Mesodermal cell (in vitro differentiated cells): ENCODE measurements at regions not wholly inside any gene's neighbourhood (a gene's known extent, or its start where the extent isn't known, plus 50 kb on each side); places are given as distances from the start of the nearest gene placed in this dataset.

Source experiments
- H3K27ac ChIP-seq: 2 replicates; pipeline ENCODE4 v1.7.0; 2013; ENCODE audit warnings: mild to moderate bottlenecking, low read depth, low read length, moderate library complexity; ENCODE audit not compliant: severe bottlenecking
- H3K36me3 ChIP-seq: 2 replicates; pipeline ENCODE4 v1.7.1; 2013; ENCODE audit warnings: mild to moderate bottlenecking, low read length, moderate library complexity; ENCODE audit not compliant: control insufficient read depth, insufficient read depth
- H3K4me1 ChIP-seq: one replicate; pipeline ENCODE4 v1.7.1; 2013; ENCODE audit warnings: mild to moderate bottlenecking, low read length; ENCODE audit not compliant: insufficient read depth, control insufficient read depth, poor library complexity, severe bottlenecking
- H3K4me3 ChIP-seq: 2 replicates; pipeline ENCODE4 v1.7.0; 2013; ENCODE audit warnings: low read length, control low read depth, mild to moderate bottlenecking; ENCODE audit not compliant: insufficient read depth, poor library complexity, severe bottlenecking; ENCODE audit errors: extremely low read depth
- H3K9me3 ChIP-seq: 2 replicates; pipeline ENCODE4 v1.7.1; 2013; ENCODE audit warnings: mild to moderate bottlenecking, low read length, moderate library complexity; ENCODE audit not compliant: control insufficient read depth
- WGBS, 2 experiments: methylation state at CpG; one replicate each; pipeline ENCODE4 v1.1.5; 2013; ENCODE audit warnings: missing lambda C conversion rate in 2 of 2; ENCODE audit not compliant: insufficient coverage in 2 of 2; 5-methylcytosine and 5-hydroxymethylcytosine counted together

DNA sequence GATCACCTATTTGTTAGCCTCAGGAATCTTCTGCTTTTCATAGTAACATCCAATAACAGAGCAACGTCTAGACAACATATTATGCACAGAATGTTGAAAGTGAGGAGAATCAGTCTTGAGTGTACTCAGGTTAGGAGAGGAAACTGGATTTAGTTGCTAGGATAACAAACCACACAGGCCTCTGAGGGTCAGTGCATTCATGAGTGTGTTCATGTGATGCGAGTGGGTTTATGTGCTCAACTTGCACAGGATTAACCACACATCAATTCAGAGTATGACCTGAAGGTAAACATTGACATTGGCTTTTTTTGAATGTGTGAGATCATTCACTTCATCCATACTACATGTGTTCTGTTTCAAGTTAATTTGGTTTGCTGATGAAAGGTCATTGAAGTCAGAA, 287.6 kb downstream of the DIPK2A start:
- no CpG with 5 or more reads among the region's 2 CpGs for WGBS, 2 experiments
- Histone ChIP-seq H3K36me3 (no peaks in the 10 kb centered on the region), H3K27ac (no peak overlapping the region), H3K4me3 (no peak overlapping the region), H3K4me1 (no peaks in the 10 kb centered on the region), H3K9me3 (no peaks in the 10 kb centered on the region)

DNA sequence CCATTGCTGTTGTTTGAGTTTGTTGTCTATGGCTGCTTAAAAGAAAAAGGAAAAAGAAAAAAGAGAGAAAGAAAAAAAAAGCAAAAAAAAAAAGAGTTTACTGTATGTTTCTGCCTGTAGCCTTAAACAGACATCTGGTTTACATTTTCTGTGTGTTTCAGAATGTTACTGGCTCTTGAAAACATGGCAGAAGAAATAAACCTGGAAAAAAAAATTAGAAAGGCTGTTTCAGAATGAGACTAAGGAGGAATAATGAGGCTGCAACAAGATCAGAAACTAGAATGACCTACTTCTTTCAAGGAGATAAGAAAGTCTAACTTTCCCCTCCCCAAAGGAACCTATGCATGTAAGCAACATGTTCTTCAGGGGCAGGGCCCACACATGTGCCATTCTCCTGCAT, 292.1 kb downstream of the DIPK2A start:
- Histone ChIP-seq H3K4me3 (no peak overlapping the region), H3K36me3 (no peaks in the 10 kb centered on the region), H3K4me1 (no peaks in the 10 kb centered on the region), H3K27ac (no peak overlapping the region), H3K9me3 (no peaks in the 10 kb centered on the region)

DNA sequence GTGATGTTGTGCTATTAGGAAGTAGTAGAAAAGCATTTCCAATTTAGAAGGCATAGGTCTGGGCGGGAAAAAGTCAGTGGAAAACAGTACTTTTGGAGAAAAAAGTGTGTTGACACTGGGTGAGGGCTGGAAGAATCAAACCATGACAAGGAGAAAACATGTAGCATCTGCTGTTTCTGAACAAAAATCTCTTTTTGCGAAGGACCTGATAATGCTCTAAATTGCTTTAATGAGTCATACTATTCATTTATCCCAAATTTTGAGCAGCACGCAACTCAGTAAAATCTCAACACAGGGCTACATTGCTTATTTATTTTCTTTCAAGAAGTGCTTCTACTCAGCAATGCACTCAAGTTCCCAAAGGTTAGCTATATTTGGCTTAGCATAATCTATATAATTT, 292.7 kb downstream of the DIPK2A start:
- H3K4me1 ChIP-seq, result no peaks in the 10 kb centered on the region
- H3K4me3 ChIP-seq, result no peak overlapping the region
- WGBS, 2 experiments, result 93 to 98% methylated on average over 3 of the region's 3 CpGs
- H3K27ac ChIP-seq, result no peak overlapping the region
- no peaks in the 10 kb centered on the region for H3K36me3 ChIP-seq
- H3K9me3 ChIP-seq, result no peaks in the 10 kb centered on the region

DNA sequence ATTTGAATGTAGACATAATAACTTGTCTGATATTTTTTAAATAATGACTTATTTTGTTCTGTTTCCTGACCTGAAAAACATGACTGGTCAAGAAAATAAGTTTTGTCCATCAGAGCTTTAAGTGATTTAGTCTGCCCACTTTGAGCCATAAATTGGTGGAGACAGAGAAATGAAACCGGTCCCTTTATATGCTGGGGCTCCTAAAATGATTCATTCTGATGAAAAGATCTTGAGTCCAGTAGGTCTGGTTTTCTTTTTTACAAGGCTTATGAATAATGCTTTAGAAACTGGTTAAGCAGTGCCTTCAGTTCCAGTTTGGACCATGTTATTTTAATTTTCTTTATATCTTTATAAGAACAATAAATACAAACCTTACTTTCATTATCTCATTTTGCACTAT, 293.2 kb downstream of the DIPK2A start:
- H3K9me3 ChIP-seq, result no peaks in the 10 kb centered on the region
- H3K4me3 ChIP-seq, result no peak overlapping the region
- H3K4me1 ChIP-seq, result no peaks in the 10 kb centered on the region
- WGBS, 2 experiments, result 83 to 100% methylated on average over 1 of the region's 1 CpG
- no peaks in the 10 kb centered on the region for H3K36me3 ChIP-seq
- no peak overlapping the region for H3K27ac ChIP-seq

DNA sequence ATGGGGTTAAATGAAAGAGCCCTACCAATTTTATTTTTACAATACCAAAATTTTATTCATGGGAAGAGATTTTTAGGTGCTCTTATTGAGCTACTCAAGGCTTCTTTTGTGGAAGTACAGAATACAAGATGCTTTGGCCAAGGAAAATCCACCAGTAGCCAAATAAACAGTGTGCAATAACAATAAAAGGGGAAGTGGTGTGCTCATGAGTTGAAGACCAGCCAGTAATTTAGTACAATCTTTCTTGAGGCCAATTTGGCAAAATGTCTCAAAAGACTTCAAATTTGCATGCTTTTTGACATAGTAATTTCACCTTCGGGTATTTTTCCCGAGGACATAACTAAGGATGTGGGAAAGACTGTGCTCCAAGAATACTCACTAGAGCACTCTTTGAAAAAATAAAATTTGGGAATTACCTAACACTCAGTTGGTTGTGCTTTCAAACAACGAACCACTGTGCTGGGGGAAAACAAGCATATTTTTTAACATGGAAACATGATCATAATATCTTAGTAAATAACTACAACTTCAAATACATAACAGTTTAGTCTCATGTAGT, 294.0 kb downstream of the DIPK2A start:
- Histone ChIP-seq H3K9me3 (no peaks in the 10 kb centered on the region), H3K27ac (no peak overlapping the region), H3K4me1 (no peaks in the 10 kb centered on the region), H3K36me3 (no peaks in the 10 kb centered on the region), H3K4me3 (no peak overlapping the region)
- WGBS, 2 experiments, result 80 to 100% methylated on average over 1 to 2 of the region's 3 CpGs

DNA sequence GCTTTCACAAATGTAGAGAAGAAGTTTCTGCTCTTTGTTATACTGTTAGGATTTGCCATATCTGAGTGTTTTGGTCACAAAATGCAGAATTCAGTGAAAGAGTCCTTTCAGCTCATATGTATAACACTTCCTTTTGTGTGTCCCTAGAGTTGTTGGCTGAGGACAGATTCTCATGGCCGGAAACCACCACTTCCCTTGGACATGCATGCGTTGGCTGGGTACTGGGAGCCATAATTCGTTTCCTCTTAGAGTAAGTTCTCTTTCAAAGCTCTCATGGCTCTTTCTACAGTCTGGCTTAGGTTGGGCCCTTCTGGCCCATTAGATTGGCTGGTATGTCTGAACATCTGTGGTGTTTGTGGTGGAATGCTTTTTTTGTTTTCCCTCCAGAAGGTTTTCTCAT, 298.5 kb downstream of the DIPK2A start:
- no peak overlapping the region for H3K27ac ChIP-seq
- no peak overlapping the region for H3K4me3 ChIP-seq
- no peaks in the 10 kb centered on the region for H3K9me3 ChIP-seq
- 84% methylated on average over 3 of the region's 3 CpGs; no CpG with 5 or more reads in 1 of the 2 experiments for WGBS, 2 experiments
- no peaks in the 10 kb centered on the region for H3K36me3 ChIP-seq
- H3K4me1 ChIP-seq, result no peaks in the 10 kb centered on the region

DNA sequence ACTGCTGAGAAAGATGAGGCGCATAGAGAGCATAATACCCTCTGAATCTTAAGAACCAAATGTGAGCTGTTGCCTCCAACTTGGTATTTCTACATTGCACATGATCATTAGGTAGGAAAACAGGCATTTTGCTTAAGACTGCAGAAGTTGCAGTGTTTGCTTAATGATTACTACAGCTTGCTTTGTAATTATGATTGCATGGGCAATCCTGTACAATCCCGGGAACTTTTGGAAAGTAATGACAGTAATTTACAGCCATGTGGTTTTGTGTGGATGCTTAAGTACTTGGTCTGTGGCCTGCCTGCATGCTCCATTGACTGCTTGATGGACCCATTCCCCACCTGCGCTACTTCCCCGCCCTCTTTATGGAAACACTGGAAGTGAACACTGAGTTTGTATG, 301.1 kb downstream of the DIPK2A start:
- Histone ChIP-seq H3K36me3 (no peaks in the 10 kb centered on the region), H3K4me3 (no peak overlapping the region), H3K27ac (no peak overlapping the region), H3K4me1 (no peaks in the 10 kb centered on the region), H3K9me3 (no peaks in the 10 kb centered on the region)
- 80 to 96% methylated on average over 2 to 4 of the region's 4 CpGs for WGBS, 2 experiments

DNA sequence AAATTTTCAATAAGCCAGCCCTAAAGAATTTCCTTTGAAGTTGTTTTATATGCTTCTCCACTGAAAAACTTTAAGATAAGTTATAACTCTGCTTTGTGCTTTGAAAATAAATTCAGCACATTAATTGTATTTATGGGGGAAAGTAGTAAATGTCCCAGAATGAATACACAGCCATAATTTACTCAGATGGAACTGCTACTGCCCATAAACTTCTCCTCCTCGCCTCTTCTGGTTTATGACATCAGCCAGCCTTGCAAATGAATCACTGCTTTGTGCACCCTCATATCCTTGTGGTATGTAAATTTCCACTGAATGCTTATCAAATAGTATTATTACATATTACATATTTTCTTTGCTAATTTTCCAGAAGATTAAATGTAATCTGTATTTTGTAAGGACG, 302.0 kb downstream of the DIPK2A start:
- no peaks in the 10 kb centered on the region for H3K4me1 ChIP-seq
- H3K27ac ChIP-seq, result no peak overlapping the region
- H3K36me3 ChIP-seq, result no peaks in the 10 kb centered on the region
- 86 to 100% methylated on average over 1 of the region's 2 CpGs for WGBS, 2 experiments
- H3K9me3 ChIP-seq, result no peaks in the 10 kb centered on the region
- no peak overlapping the region for H3K4me3 ChIP-seq

DNA sequence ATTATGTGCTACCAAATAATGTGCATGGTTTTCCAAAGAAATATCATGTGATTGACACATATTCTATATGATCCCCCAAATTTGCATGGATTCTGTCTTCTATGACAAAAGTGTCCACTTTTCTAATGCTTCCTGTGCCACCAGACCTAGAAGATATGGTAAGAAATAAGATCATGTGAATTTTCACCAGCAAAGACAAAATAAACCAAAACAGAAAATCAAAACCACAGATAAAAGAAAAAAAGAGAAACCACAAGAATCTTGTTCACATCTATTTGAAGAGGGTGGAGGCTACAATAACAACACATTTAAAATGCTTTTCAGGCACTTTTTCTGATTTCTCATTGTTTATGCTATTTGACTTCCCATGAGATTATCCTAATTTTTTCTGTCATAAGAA, 303.4 kb downstream of the DIPK2A start:
- Histone ChIP-seq H3K4me1 (no peaks in the 10 kb centered on the region), H3K9me3 (no peaks in the 10 kb centered on the region), H3K36me3 (no peaks in the 10 kb centered on the region), H3K27ac (no peak overlapping the region), H3K4me3 (no peak overlapping the region)

DNA sequence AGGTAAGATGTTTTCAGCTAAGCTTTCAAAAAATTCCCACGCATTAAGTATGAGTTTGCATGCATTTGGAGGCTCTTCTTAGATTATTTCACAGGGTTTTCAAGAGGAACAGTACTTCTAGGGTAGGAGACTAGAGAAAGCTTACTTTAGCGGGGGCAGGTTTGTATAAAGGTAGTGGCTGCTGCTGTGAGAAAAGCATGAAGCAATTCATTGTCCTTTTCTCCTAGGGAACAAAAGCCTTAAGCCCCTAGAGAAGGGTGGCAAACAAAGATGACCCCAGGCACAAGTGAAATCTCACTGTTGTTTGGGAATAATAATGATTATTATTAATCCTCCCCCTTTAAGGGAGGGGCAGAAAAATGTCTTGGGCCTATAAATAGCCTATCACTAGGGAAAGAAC, 310.7 kb downstream of the DIPK2A start:
- WGBS, 2 experiments, result 79 to 100% methylated on average over 1 to 2 of the region's 2 CpGs
- no peak overlapping the region for H3K27ac ChIP-seq

DNA sequence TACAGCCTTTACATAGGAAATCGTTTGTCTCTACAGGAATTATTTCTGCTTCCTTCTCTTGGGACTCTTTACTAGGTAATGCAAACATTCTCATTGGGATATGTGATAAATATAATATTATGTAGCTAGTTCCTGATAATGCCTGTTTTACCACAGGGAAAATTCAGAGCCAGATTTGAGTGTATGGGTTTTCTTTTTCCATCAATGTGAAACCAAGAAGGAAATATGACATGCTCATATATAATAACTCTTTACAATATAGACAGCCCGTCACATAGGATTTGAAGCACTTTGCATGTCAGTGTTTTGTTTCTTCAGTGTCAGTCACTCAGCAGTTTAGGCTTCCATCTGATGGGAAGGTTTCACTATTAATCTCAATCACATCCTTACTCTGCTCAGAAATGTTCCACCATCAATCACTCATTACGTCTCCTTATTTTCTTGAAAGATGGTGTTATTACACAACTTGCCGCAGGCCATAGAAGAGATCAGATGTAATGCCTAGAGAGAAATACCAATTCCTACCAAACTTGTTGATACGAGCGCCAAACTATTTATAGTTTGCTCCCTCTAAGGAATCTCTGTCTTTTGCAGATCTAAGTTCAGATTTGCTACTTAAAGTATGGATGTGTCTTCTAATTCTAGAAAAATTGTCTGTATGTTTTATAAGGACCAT, 314.8 kb downstream of the DIPK2A start:
- WGBS, 2 experiments, result no CpG with 5 or more reads among the region's 6 CpGs
- no peaks in the 10 kb centered on the region for H3K9me3 ChIP-seq
- H3K36me3 ChIP-seq, result no peaks in the 10 kb centered on the region
- H3K4me3 ChIP-seq, result no peak overlapping the region
- no peaks in the 10 kb centered on the region for H3K4me1 ChIP-seq
- H3K27ac ChIP-seq, result no peak overlapping the region

More for the DNA sequence above, 310.7 kb downstream of the DIPK2A start:
- no peaks in the 10 kb centered on the region for H3K4me1 ChIP-seq
- no peaks in the 10 kb centered on the region for H3K9me3 ChIP-seq
- no peaks in the 10 kb centered on the region for H3K36me3 ChIP-seq
- H3K4me3 ChIP-seq, result no peak overlapping the region
